ENCODE measurements at regions not wholly inside any gene's neighbourhood (a gene's known extent, or its start where the extent isn't known, plus 50 kb on each side); places are given as distances from the start of the nearest gene placed in this dataset.

DNA sequence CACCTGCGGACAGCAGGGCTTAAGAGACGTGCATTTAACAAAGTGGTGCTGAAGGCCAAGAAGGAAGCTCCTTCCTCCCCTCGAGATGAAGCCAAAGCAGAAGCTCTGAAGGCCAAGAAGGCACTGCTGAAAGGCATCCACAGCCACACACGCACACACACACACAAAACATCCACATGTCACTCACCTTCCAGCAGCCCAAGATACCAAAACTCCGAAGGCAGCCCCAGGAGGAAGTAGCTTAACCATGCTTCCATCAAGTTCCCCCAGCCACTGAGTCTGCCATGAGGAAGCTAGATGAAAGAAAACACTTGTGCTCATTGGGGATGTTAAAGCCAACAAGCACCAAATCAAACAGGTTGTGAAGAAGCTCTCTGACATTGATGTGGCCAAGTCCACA, 175.7 kb upstream of the POU3F3 start:
- H3K27ac ChIP-seq = no peak overlapping the region
- no peak for TF ChIP-seq CTCF (IDR thresholded peaks at IDR 0.05)
- TF ChIP-seq ZFX (IDR thresholded peaks at IDR 0.05; ENCODE audit: borderline replicate concordance) = no peak

DNA sequence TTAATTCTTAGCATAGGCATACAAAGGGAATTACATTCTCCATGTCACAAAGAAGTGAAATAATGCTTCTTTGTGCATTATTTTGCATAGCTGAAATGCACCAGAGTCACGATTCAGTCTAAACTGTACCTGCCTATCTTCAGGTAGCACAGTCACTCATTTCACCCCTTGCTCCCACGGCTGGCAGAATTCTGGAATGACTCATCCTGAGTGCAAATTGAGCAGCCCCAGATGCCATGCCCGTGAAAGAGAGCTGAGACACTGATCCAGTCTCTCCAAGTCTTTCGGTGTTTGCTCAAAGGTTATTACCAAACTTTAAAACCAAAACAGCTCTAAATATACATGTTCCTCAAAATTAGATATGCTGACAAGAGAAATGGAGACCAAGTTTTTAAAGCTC, 168.3 kb upstream of the POU3F3 start:
- H3K27ac ChIP-seq = no peak overlapping the region
- TF ChIP-seq CTCF (IDR thresholded peaks at IDR 0.05) = no peak
- TF ChIP-seq ZFX (IDR thresholded peaks at IDR 0.05; ENCODE audit: borderline replicate concordance) = no peak

DNA sequence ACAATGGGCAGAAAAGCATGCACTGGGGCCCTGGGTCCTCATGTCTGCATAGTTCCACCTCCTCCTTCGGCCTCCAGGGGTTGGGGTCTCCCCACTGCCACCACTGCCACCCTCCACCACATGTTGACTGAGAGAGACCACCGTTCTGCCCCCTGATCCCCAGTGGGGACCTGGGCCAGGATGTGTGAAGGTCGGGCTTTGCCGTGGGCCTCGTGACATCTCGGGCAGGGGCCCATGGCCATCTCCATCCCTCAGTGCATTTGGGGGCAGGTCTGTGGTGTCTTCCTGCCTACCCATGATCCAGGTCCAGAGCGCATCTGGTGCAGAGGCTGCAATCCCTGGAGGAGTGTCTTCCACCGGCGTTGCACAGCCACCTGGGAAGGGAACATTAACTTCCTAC, 166.8 kb upstream of the POU3F3 start:
- no peak overlapping the region for H3K27ac ChIP-seq
- TF ChIP-seq ZFX (IDR thresholded peaks at IDR 0.05; ENCODE audit: borderline replicate concordance) = no peak
- no peak for TF ChIP-seq CTCF (IDR thresholded peaks at IDR 0.05)

DNA sequence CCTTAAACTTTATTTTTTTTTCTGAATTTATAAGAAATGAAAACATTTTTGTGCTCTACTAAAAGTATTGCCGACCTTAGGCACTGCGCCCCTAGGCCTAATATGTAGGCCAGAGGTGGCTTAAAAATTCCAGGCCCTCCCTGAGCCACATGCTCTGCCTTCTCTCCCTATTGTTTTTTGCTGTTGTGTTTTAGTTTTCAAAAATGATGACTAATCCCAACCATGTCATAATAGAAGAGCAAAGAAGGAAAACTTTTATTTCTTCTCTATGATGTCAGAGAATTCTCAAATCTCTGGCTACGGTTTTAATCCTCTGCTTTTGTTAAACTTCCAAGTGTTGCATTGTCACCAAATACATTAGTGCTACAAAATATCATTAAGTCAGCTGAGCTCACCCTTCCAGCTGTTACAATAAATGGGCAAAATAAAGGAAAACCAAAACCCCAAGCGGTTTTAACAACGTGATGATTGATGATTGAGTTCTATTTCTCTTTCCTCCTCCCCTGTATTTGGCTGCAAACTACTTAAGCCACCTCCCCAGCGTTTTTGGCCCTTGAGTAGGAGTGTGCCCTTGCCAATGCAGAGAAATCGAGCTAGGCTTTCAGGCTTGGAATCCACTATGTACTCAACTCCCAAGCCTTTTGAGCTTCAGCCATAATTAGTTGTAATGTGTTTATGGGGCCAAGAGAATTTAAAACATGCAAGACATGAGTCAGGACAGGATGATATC, 163.5 kb upstream of the POU3F3 start:
- H3K27ac ChIP-seq = no peak overlapping the region
- TF ChIP-seq CTCF (IDR thresholded peaks at IDR 0.05) (no peak), ZFX (IDR thresholded peaks at IDR 0.05; ENCODE audit: borderline replicate concordance) (no peak)

- TF ChIP-seq CTCF (IDR thresholded peaks at IDR 0.05) (no peak), ZFX (IDR thresholded peaks at IDR 0.05; ENCODE audit: borderline replicate concordance) (no peak)
- H3K27ac ChIP-seq = no peak overlapping the region
Observed at GRCh38 chr2:104698276-104698675, 155.6 kb upstream of the POU3F3 start.

- no peak overlapping the region for H3K27ac ChIP-seq
- TF ChIP-seq CTCF (IDR thresholded peaks at IDR 0.05) (no peak), ZFX (IDR thresholded peaks at IDR 0.05; ENCODE audit: borderline replicate concordance) (no peak)
Observed at GRCh38 chr2:104701411-104701911, 152.5 kb upstream of the POU3F3 start.

GRCh38 chr2:104702031-104702850, 151.7 kb upstream of the POU3F3 start:
- H3K27ac ChIP-seq = no peak overlapping the region
- TF ChIP-seq CTCF (IDR thresholded peaks at IDR 0.05) (no peak), ZFX (IDR thresholded peaks at IDR 0.05; ENCODE audit: borderline replicate concordance) (no peak)

All from 22Rv1 (cell line).